H1 (cell line): ENCODE measurements at regions not wholly inside any gene's neighbourhood (a gene's known extent, or its start where the extent isn't known, plus 50 kb on each side); places are given as distances from the start of the nearest gene placed in this dataset.

Experiments
- CTCF ChIA-PET: fragments of 300-600 bp; sonication (Branson Sonifier 250); formaldehyde crosslinking; loops from one replicate; lab custom pipeline; 2021; ENCODE audit not compliant: partially characterized antibody; lab: Charles Lee
- POLR2A ChIA-PET: fragments of 300-600 bp; sonication (Branson Sonifier 250); formaldehyde crosslinking; loops from one replicate; lab custom pipeline; 2021; ENCODE audit warnings: inconsistent platforms; ENCODE audit not compliant: partially characterized antibody; lab: Charles Lee
- DNase-seq, 2 experiments: peaks; one replicate each; pipeline versions ENCODE4 v3.0.0 to v3.0.0-alpha.2; 2010 to 2022; ENCODE audit warnings: low spot score in 2 of 2, low read depth in 1 of 2, mixed read lengths in 1 of 2
- FAIRE-seq: peaks from 2 replicates; lab custom pipeline; 2011; peaks lifted over from hg19 to GRCh38; lab: Jason Lieb, UNC
- H2AFZ ChIP-seq: 2 replicates; pipeline ENCODE4 v1.8.1; 2012; ENCODE audit warnings: low read length, inconsistent platforms
- H2AK5ac ChIP-seq: 2 replicates; pipeline ENCODE4 v1.6.1; 2013; ENCODE audit warnings: low read depth, low read length
- H2BK120ac ChIP-seq: replicated peaks from 2 replicates; pipeline ENCODE3; 2013; ENCODE audit warnings: low read depth, low read length, inconsistent platforms
- H2BK12ac ChIP-seq: 2 replicates; pipeline ENCODE4 v1.6.1; 2013; ENCODE audit warnings: low read depth, low read length
- H2BK15ac ChIP-seq: 2 replicates; pipeline ENCODE4 v1.6.1; 2013; ENCODE audit warnings: low read length
- H2BK20ac ChIP-seq: 2 replicates; pipeline ENCODE4 v1.6.1; 2013; ENCODE audit warnings: low read length
- H2BK5ac ChIP-seq: 2 replicates; pipeline ENCODE4 v1.6.1; 2013; ENCODE audit warnings: low read depth, low read length
- H3K14ac ChIP-seq: 2 replicates; pipeline ENCODE4 v1.6.1; 2013; ENCODE audit warnings: inconsistent platforms; ENCODE audit not compliant: insufficient read length
- H3K18ac ChIP-seq: 2 replicates; pipeline ENCODE4 v1.6.1; 2013; ENCODE audit warnings: low read length; ENCODE audit errors: extremely low read depth
- H3K23ac ChIP-seq: 2 replicates; pipeline ENCODE4 v1.6.1; 2013; ENCODE audit warnings: inconsistent platforms; ENCODE audit not compliant: insufficient read length
- H3K23me2 ChIP-seq: 2 replicates; pipeline ENCODE4 v1.6.1; 2013; ENCODE audit warnings: low read depth, low read length
- H3K27ac ChIP-seq: 2 replicates; pipeline ENCODE4 v1.6.1; 2011; ENCODE audit warnings: low read depth, low read length, inconsistent platforms
- H3K27me3 ChIP-seq, 4 experiments: replicated peaks in 1 of 4; 1 replicate in 1 of 4; 2 replicates in 3 of 4; pipeline versions ENCODE4 v1.6.1 to v1.8.1; 2011 to 2013; ENCODE audit warnings: low read length in 3 of 4, mild to moderate bottlenecking in 3 of 4, inconsistent platforms in 2 of 4, mixed read lengths in 2 of 4, moderate library complexity in 1 of 4; ENCODE audit not compliant: control insufficient read depth in 3 of 4, insufficient read depth in 3 of 4; ENCODE audit errors: extremely low read depth in 1 of 4
- H3K36me3 ChIP-seq, 4 experiments: 2 replicates each; pipeline versions ENCODE4 v1.6.1 to v1.8.1; 2011 to 2013; ENCODE audit warnings: mild to moderate bottlenecking in 4 of 4, low read length in 3 of 4, moderate library complexity in 2 of 4, control low read depth in 1 of 4, inconsistent platforms in 1 of 4; ENCODE audit not compliant: insufficient read depth in 4 of 4, control insufficient read depth in 2 of 4
- H3K4ac ChIP-seq: replicated peaks from 2 replicates; pipeline ENCODE3; 2013; ENCODE audit warnings: low read length, low read depth, mixed read lengths, inconsistent platforms; ENCODE audit not compliant: insufficient read length
- H3K4me1 ChIP-seq, 4 experiments: replicated peaks in 1 of 4; 1 replicate in 1 of 4; 2 replicates in 3 of 4; pipeline versions ENCODE4 v1.6.1 to v1.8.1; 2011 to 2013; ENCODE audit warnings: low read length in 3 of 4, inconsistent platforms in 2 of 4, mixed read lengths in 1 of 4; ENCODE audit not compliant: insufficient read depth in 4 of 4, control insufficient read depth in 3 of 4
- H3K4me2 ChIP-seq, 2 experiments: 2 replicates each; pipeline versions ENCODE4 v1.6.1 to v1.8.1; 2011 to 2013; ENCODE audit warnings: low read depth in 2 of 2, low read length in 2 of 2, control low read depth in 1 of 2, inconsistent platforms in 1 of 2, mild to moderate bottlenecking in 1 of 2; ENCODE audit not compliant: insufficient read depth in 1 of 2
- H3K4me3 ChIP-seq, 4 experiments: fragments of 200-600, 300-600 bp in 1 of 4; sonication (generic), shearing (Covaris generic), sonication (Bioruptor Twin) in 1 of 4; 2 replicates each; pipeline versions ENCODE4 v1.5.1 to v1.8.1; 2011 to 2016; ENCODE audit warnings: low read length in 4 of 4, low read depth in 3 of 4, control low read depth in 2 of 4, inconsistent platforms in 2 of 4, mild to moderate bottlenecking in 2 of 4, mixed read lengths in 1 of 4, moderate library complexity in 1 of 4; ENCODE audit not compliant: insufficient read depth in 2 of 4; ENCODE audit errors: extremely low read depth in 1 of 4
- H3K56ac ChIP-seq: replicated peaks from 2 replicates; pipeline ENCODE3; 2013; ENCODE audit warnings: low read depth, mild to moderate bottlenecking, mixed read lengths, low read length, inconsistent platforms; ENCODE audit not compliant: insufficient read length
- H3K79me1 ChIP-seq: 2 replicates; pipeline ENCODE4 v1.6.1; 2013; ENCODE audit warnings: low read depth, low read length, control low read depth
- H3K79me2 ChIP-seq, 2 experiments: 2 replicates each; pipeline versions ENCODE4 v1.6.1 to v1.8.1; 2012 to 2013; ENCODE audit warnings: low read length in 2 of 2, mild to moderate bottlenecking in 2 of 2, inconsistent platforms in 1 of 2; ENCODE audit not compliant: insufficient read depth in 2 of 2, control insufficient read depth in 1 of 2
- H3K9ac ChIP-seq, 4 experiments: replicated peaks in 1 of 4; 1 replicate in 1 of 4; 2 replicates in 3 of 4; pipeline versions ENCODE4 v1.6.1 to v1.8.1; 2011 to 2013; ENCODE audit warnings: low read depth in 3 of 4, low read length in 3 of 4, control low read depth in 2 of 4, mild to moderate bottlenecking in 2 of 4, moderate library complexity in 2 of 4, inconsistent platforms in 1 of 4; ENCODE audit errors: extremely low read depth in 1 of 4
- H3K9me3 ChIP-seq, 2 experiments: 2 replicates each; pipeline versions ENCODE4 v1.6.1 to v1.8.1; 2012 to 2013; ENCODE audit warnings: mild to moderate bottlenecking in 2 of 2, moderate library complexity in 2 of 2, control low read depth in 1 of 2, inconsistent platforms in 1 of 2, low read depth in 1 of 2, low read length in 1 of 2, mixed read lengths in 1 of 2; ENCODE audit not compliant: insufficient read depth in 2 of 2
- H4K20me1 ChIP-seq, 2 experiments: replicated peaks in 1 of 2; 2 replicates each; pipeline versions ENCODE3 to v1.8.1; 2011 to 2013; ENCODE audit warnings: inconsistent platforms in 2 of 2, low read length in 2 of 2, mild to moderate bottlenecking in 1 of 2; ENCODE audit not compliant: insufficient read depth in 2 of 2, control insufficient read depth in 1 of 2
- H4K5ac ChIP-seq: 2 replicates; pipeline ENCODE4 v1.6.1; 2013; ENCODE audit warnings: low read length, low read depth, mixed read lengths, inconsistent platforms; ENCODE audit not compliant: insufficient read length
- H4K8ac ChIP-seq: 2 replicates; pipeline ENCODE4 v1.8.0; 2013; ENCODE audit warnings: mild to moderate bottlenecking, moderate library complexity, low read length, inconsistent platforms; ENCODE audit not compliant: insufficient read depth; ENCODE audit errors: extremely low read depth
- H4K91ac ChIP-seq: replicated peaks from 2 replicates; pipeline ENCODE3; 2013; ENCODE audit warnings: low read length, mixed read lengths, inconsistent platforms; ENCODE audit not compliant: insufficient read length
- ASH2L ChIP-seq: fragments of 200-600, 300-600 bp; sonication (generic); IDR thresholded peaks from one replicate; pipeline ENCODE4 v1.7.1; 2017; ENCODE audit warnings: low read length
- ATF3 ChIP-seq: IDR thresholded peaks from 2 replicates; pipeline ENCODE4 v1.6.1; 2011; ENCODE audit warnings: low read depth, mild to moderate bottlenecking, low read length; ENCODE audit not compliant: insufficient read depth
- BACH1 ChIP-seq: IDR thresholded peaks from 2 replicates; pipeline ENCODE4 v1.6.1; 2012; ENCODE audit warnings: low read length, improper control_type of control experiment
- CEBPB ChIP-seq: IDR thresholded peaks from 2 replicates; pipeline ENCODE4 v1.6.1; 2012; ENCODE audit warnings: low read depth, low read length
- CHD2 ChIP-seq: IDR thresholded peaks from 2 replicates; pipeline ENCODE4 v1.6.1; 2012; ENCODE audit warnings: low read length, improper control_type of control experiment
- HDAC6 ChIP-seq: IDR thresholded peaks from one replicate; pipeline ENCODE4 v1.7.1; 2012; ENCODE audit warnings: low read depth, mild to moderate bottlenecking, inconsistent platforms, low read length, moderate library complexity
- JUN ChIP-seq: IDR thresholded peaks from 2 replicates; pipeline ENCODE4 v1.6.1; 2011; ENCODE audit warnings: low read depth, mild to moderate bottlenecking, improper control_type of control experiment, low read length
- KDM5A ChIP-seq: fragments of 200-600 bp; IDR thresholded peaks from 2 replicates; pipeline ENCODE4 v1.7.1; 2012; ENCODE audit warnings: mild to moderate bottlenecking, low read length, inconsistent platforms, mixed read lengths
- RAD21 ChIP-seq, 2 experiments: IDR thresholded peaks in 1 of 2; conservative IDR thresholded peaks in 1 of 2; 2 replicates each; pipeline ENCODE4 v1.6.1; 2011; ENCODE audit warnings: low read depth in 2 of 2, low read length in 2 of 2, improper control_type of control experiment in 1 of 2, inconsistent platforms in 1 of 2, mild to moderate bottlenecking in 1 of 2, moderate library complexity in 1 of 2
- RFX5 ChIP-seq: IDR thresholded peaks from 2 replicates; pipeline ENCODE4 v1.6.1; 2011; ENCODE audit warnings: low read depth, low read length, improper control_type of control experiment, borderline replicate concordance
- SRF ChIP-seq: IDR thresholded peaks from 2 replicates; pipeline ENCODE4 v1.6.1; 2011; ENCODE audit warnings: mild to moderate bottlenecking, low read depth, low read length, moderate library complexity
- TBP ChIP-seq: IDR thresholded peaks from 2 replicates; pipeline ENCODE4 v1.6.1; 2011; ENCODE audit warnings: low read depth, low read length, improper control_type of control experiment
- YY1 ChIP-seq: IDR thresholded peaks from 2 replicates; pipeline ENCODE4 v1.6.1; 2011; ENCODE audit warnings: low read depth, mild to moderate bottlenecking, low read length
- ZNF274 ChIP-seq: IDR thresholded peaks from 2 replicates; pipeline ENCODE4 v1.7.0; 2012; ENCODE audit warnings: low read length, borderline replicate concordance; ENCODE audit errors: extremely low read depth
- WGBS, 2 experiments: shearing (Covaris generic) in 1 of 2; methylation state at CpG; one replicate each; pipeline versions ENCODE4 v1.1.6 to v1.1.7; 2013 to 2015; ENCODE audit warnings: low lambda C conversion rate in 2 of 2, mixed read lengths in 2 of 2, inconsistent platforms in 1 of 2, low coverage in 1 of 2, missing lambda C conversion rate in 1 of 2; ENCODE audit not compliant: insufficient replicate concordance in 2 of 2, insufficient coverage in 1 of 2, insufficient read length in 1 of 2; ENCODE audit errors: extremely low coverage in 1 of 2, missing lambda C conversion rate in 1 of 2; 5-methylcytosine and 5-hydroxymethylcytosine counted together

- ChIA-PET CTCF (interaction anchor here (1.4 to 4.0 kb wide), 7 partner anchors 8 to 76 kb away, joined by 3 to 51 read pairs (median 7); no protein-coding TSS in a partner anchor), POLR2A (no interaction called here)
- Histone ChIP-seq H3K14ac (no peak overlapping the region), H3K23me2 (no peaks in the 10 kb centered on the region), H3K79me1 (no peaks in the 10 kb centered on the region), H3K4me3 (no peak overlapping the region), H4K8ac (no peak overlapping the region), H4K91ac (no peak overlapping the region), H3K36me3 (no peaks in the 10 kb centered on the region), H3K4ac (no peak overlapping the region), H3K9me3 (0 out of 4 replicates have a peak, but pooled peaks cover 0 to under 1% of the 10 kb centered on the region in 2 experiments), H3K18ac (no peak overlapping the region), H2AFZ (no peak overlapping the region), H3K4me1 (peaks cover 0 to 5% (median 1%) of the 10 kb centered on the region in 4 experiments; a peak in 1 of 7 replicates), H3K79me2 (no peaks in the 10 kb centered on the region), H4K5ac (no peak overlapping the region), H2BK5ac (no peak overlapping the region), H3K27me3 (no peaks in the 10 kb centered on the region), H3K4me2 (no peak overlapping the region), H2BK15ac (no peak overlapping the region), H4K20me1 (no peaks in the 10 kb centered on the region), H3K9ac (no peak overlapping the region), H2BK120ac (no peak overlapping the region), H2AK5ac (no peak overlapping the region), H2BK12ac (no peak overlapping the region), H3K23ac (no peak overlapping the region), H3K27ac (no peak overlapping the region), H2BK20ac (no peak overlapping the region), H3K56ac (no peak overlapping the region)
- TF ChIP-seq KDM5A (no peak), CEBPB (no peak), HDAC6 (no peak), JUN (no peak), CHD2 (no peak), RAD21 (IDR thresholded peaks at IDR 0.05 in 1 of 2, conservative IDR thresholded peaks at IDR 0.05 in 1 of 2; ENCODE audit: low read depth in 2 of 2, low read length in 2 of 2) (no peak), BACH1 (no peak), TBP (no peak), ZNF274 (no peak), YY1 (no peak), RFX5 (no peak), SRF (no peak), ATF3 (no peak), ASH2L (no peak)
- DNase-seq = no peak
- FAIRE-seq = no peak
- 85% methylated on average over 5 of the region's 5 CpGs; no CpG with 5 or more reads in 1 of the 2 experiments for WGBS, 2 experiments
Observed at GRCh38 chr17:45718791-45719190, 65.3 kb upstream of the CRHR1 start.
